AG09319 (cell line): ENCODE measurements at regions not wholly inside any gene's neighbourhood (a gene's known extent, or its start where the extent isn't known, plus 50 kb on each side); places are given as distances from the start of the nearest gene placed in this dataset.

Source experiments
- DNase-seq: peaks from one replicate; pipeline ENCODE4 v3.0.0-alpha.2; 2010; ENCODE audit warnings: low read depth; ENCODE audit errors: extremely low read depth
- CTCF ChIP-seq: IDR thresholded peaks from 2 replicates; pipeline ENCODE4 v1.5.1; 2011; ENCODE audit warnings: low read depth, mild to moderate bottlenecking, inconsistent platforms, low read length, moderate library complexity

GRCh38 chr6:168201383-168201782 is 118.2 kb downstream of the DACT2 start:
- no peak for TF ChIP-seq CTCF
- DNase-seq: no peak

- TF ChIP-seq CTCF: no peak
These were observed 118.9 kb downstream of the DACT2 start for GRCh38 chr6:168200571-168201134.

GRCh38 chr6:168198302-168199180 is 119.5 kb upstream of the FRMD1 start:
- DNase-seq: no peak

More at GRCh38 chr6:168200571-168201134, 118.9 kb downstream of the DACT2 start:
- DNase-seq: no peak

GRCh38 chr6:168197636-168198301 is 118.8 kb upstream of the FRMD1 start:
- no peak for DNase-seq
- no peak for TF ChIP-seq CTCF

More at GRCh38 chr6:168198302-168199180, 119.5 kb upstream of the FRMD1 start:
- no peak for TF ChIP-seq CTCF

GRCh38 chr6:168196881-168197635 is 118.0 kb upstream of the FRMD1 start:
- no peak for DNase-seq
- no peak for TF ChIP-seq CTCF

GRCh38 chr6:168196385-168196860 is 117.4 kb upstream of the FRMD1 start:
- no peak for TF ChIP-seq CTCF
- DNase-seq: no peak
